ENCODE measurements at regions not wholly inside any gene's neighbourhood (a gene's known extent, or its start where the extent isn't known, plus 50 kb on each side); places are given as distances from the start of the nearest gene placed in this dataset.
"Not testable (repeated sequence)": the region's sequence is repeated elsewhere in the genome, so short reads cannot be mapped to it uniquely, and the experiment has no call there.

- DNase-seq = no peak
These were observed 60.8 kb downstream of the COPRS start for GRCh38 chr17:31798205-31798724.

- DNase-seq = not testable (repeated sequence)
These were observed 63.1 kb downstream of the COPRS start for GRCh38 chr17:31795941-31796340.

- no peak for DNase-seq
These were observed 64.9 kb downstream of the COPRS start for GRCh38 chr17:31794111-31794510.

GRCh38 chr17:31793634-31794033 is 65.4 kb downstream of the COPRS start:
- DNase-seq = not testable (repeated sequence)

- DNase-seq = no peak
These were observed 66.9 kb downstream of the COPRS start for GRCh38 chr17:31792007-31792585.

- DNase-seq = no peak
These were observed 69.1 kb downstream of the COPRS start for GRCh38 chr17:31789707-31790505.

- DNase-seq = no peak
These were observed 70.1 kb downstream of the COPRS start for GRCh38 chr17:31788956-31789355.

GRCh38 chr17:31788571-31788946 is 70.5 kb downstream of the COPRS start:
- DNase-seq = no peak

- no peak for DNase-seq
These were observed 71.0 kb downstream of the COPRS start for GRCh38 chr17:31787857-31788570.

- no peak for DNase-seq
These were observed 72.1 kb downstream of the COPRS start for GRCh38 chr17:31786796-31787481.

- no peak for DNase-seq
These were observed 78.6 kb downstream of the COPRS start for GRCh38 chr17:31780483-31780882.

- DNase-seq = no peak
These were observed 80.5 kb downstream of the COPRS start for GRCh38 chr17:31778523-31778922.

- DNase-seq = not testable (repeated sequence)
These were observed 87.7 kb downstream of the COPRS start for GRCh38 chr17:31771328-31771727.

GRCh38 chr17:31770501-31770900 is 88.5 kb downstream of the COPRS start:
- DNase-seq = not testable (repeated sequence)

- not testable (repeated sequence) for DNase-seq
These were observed 97.1 kb downstream of the COPRS start for GRCh38 chr17:31761836-31762510.

- no peak for DNase-seq
These were observed 100.4 kb downstream of the COPRS start for GRCh38 chr17:31758646-31759045.

- DNase-seq = no peak
These were observed 101.9 kb downstream of the COPRS start for GRCh38 chr17:31757097-31757496.

- no peak for DNase-seq
These were observed 104.7 kb downstream of the COPRS start for GRCh38 chr17:31754239-31754945.

GRCh38 chr17:31753011-31753410 is 106.0 kb downstream of the COPRS start:
- no peak for DNase-seq

- DNase-seq = no peak
These were observed 106.5 kb downstream of the COPRS start for GRCh38 chr17:31752584-31752983.

- DNase-seq = no peak
These were observed 108.5 kb downstream of the COPRS start for GRCh38 chr17:31750578-31750977.

GRCh38 chr17:31748881-31749280 is 110.2 kb downstream of the COPRS start:
- no peak for DNase-seq

Measured in 8988T (cell line).